Activated naive CD8-positive, alpha-beta T cell treated with anti-CD3 and anti-CD28 coated beads for 36 hours (primary cell): ENCODE measurements at regions not wholly inside any gene's neighbourhood (a gene's known extent, or its start where the extent isn't known, plus 50 kb on each side); places are given as distances from the start of the nearest gene placed in this dataset.
A peak's percentile ranks its signal among the peaks of the same experiment; 100 is the strongest.

Source experiments
- DNase-seq: peaks from one replicate; pipeline ENCODE4 v3.0.0; 2021
- H3K27ac Mint-ChIP-seq: one replicate; pipeline ENCODE4 v1.8.0; 2022; ENCODE audit warnings: mild to moderate bottlenecking, moderate library complexity, mixed read lengths
- H3K27me3 Mint-ChIP-seq: one replicate; pipeline ENCODE4 v1.8.0; 2022; ENCODE audit warnings: mild to moderate bottlenecking, mixed read lengths
- H3K36me3 Mint-ChIP-seq: one replicate; pipeline ENCODE4 v1.8.0; 2021; ENCODE audit warnings: mild to moderate bottlenecking, mixed read lengths
- H3K4me1 Mint-ChIP-seq: one replicate; pipeline ENCODE4 v1.8.0; 2021; ENCODE audit warnings: mixed read lengths
- H3K4me3 Mint-ChIP-seq: one replicate; pipeline ENCODE4 v1.8.0; 2022; ENCODE audit warnings: mild to moderate bottlenecking, moderate library complexity, mixed read lengths
- H3K9me3 Mint-ChIP-seq: one replicate; pipeline ENCODE4 v1.8.0; 2022; ENCODE audit warnings: mixed read lengths

- no peaks in the 10 kb centered on the region for H3K9me3 Mint-ChIP-seq
- no peaks in the 10 kb centered on the region for H3K36me3 Mint-ChIP-seq
- no peak overlapping the region for H3K4me3 Mint-ChIP-seq
- H3K4me1 Mint-ChIP-seq, result no peaks in the 10 kb centered on the region
- no peak for DNase-seq
- no peaks in the 10 kb centered on the region for H3K27me3 Mint-ChIP-seq
- no peak overlapping the region for H3K27ac Mint-ChIP-seq
These were observed 216.3 kb upstream of the ATXN7L3B start for GRCh38 chr12:74321381-74321780.

- Mint-ChIP-seq H3K4me3 (no peak overlapping the region), H3K4me1 (no peaks in the 10 kb centered on the region), H3K27ac (no peak overlapping the region), H3K9me3 (no peaks in the 10 kb centered on the region), H3K27me3 (no peaks in the 10 kb centered on the region), H3K36me3 (no peaks in the 10 kb centered on the region)
- DNase-seq, result no peak
These were observed 214.8 kb upstream of the ATXN7L3B start for GRCh38 chr12:74322792-74323191.

- Mint-ChIP-seq H3K27ac (no peak overlapping the region), H3K4me3 (no peak overlapping the region), H3K4me1 (no peaks in the 10 kb centered on the region), H3K27me3 (no peaks in the 10 kb centered on the region), H3K36me3 (no peaks in the 10 kb centered on the region), H3K9me3 (no peaks in the 10 kb centered on the region)
- no peak for DNase-seq
These were observed 209.0 kb upstream of the ATXN7L3B start for GRCh38 chr12:74328623-74329022.

GRCh38 chr12:74334780-74335179 is 202.9 kb upstream of the ATXN7L3B start:
- Mint-ChIP-seq H3K9me3 (no peaks in the 10 kb centered on the region), H3K27ac (no peak overlapping the region)

GRCh38 chr12:74337951-74338350 is 199.7 kb upstream of the ATXN7L3B start:
- H3K27me3 Mint-ChIP-seq, result no peaks in the 10 kb centered on the region
- H3K27ac Mint-ChIP-seq, result no peak overlapping the region
- DNase-seq, result no peak
- H3K4me1 Mint-ChIP-seq, result no peaks in the 10 kb centered on the region
- no peaks in the 10 kb centered on the region for H3K9me3 Mint-ChIP-seq
- no peak overlapping the region for H3K4me3 Mint-ChIP-seq
- no peaks in the 10 kb centered on the region for H3K36me3 Mint-ChIP-seq

More at GRCh38 chr12:74334780-74335179, 202.9 kb upstream of the ATXN7L3B start:
- Mint-ChIP-seq H3K36me3 (no peaks in the 10 kb centered on the region), H3K27me3 (no peaks in the 10 kb centered on the region), H3K4me1 (no peaks in the 10 kb centered on the region), H3K4me3 (no peak overlapping the region)
- no peak for DNase-seq

DNA sequence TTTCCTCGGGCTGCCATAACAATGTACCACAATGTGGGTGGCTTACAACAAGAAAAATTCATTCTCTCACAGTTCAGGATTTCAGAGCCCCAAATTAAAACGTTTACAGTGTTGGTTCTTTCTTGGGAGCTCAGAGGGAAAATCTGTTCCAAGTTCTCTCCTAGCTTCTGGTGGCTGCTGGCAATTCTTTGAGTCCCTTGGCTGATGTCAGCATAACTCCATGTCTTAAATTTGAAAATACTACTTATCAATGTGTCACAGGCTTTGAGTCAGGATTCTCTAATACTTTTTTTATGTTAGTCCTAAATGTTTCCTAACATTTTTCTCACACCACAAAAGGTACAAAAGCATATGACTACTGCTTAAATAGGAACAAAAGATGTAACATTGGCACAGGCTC is 198.4 kb upstream of the ATXN7L3B start:
- no peak for DNase-seq
- H3K27me3 Mint-ChIP-seq, result no peaks in the 10 kb centered on the region
- H3K9me3 Mint-ChIP-seq, result no peaks in the 10 kb centered on the region
- no peak overlapping the region for H3K4me3 Mint-ChIP-seq
- H3K36me3 Mint-ChIP-seq, result no peaks in the 10 kb centered on the region
- no peak overlapping the region for H3K27ac Mint-ChIP-seq
- H3K4me1 Mint-ChIP-seq, result no peaks in the 10 kb centered on the region

DNA sequence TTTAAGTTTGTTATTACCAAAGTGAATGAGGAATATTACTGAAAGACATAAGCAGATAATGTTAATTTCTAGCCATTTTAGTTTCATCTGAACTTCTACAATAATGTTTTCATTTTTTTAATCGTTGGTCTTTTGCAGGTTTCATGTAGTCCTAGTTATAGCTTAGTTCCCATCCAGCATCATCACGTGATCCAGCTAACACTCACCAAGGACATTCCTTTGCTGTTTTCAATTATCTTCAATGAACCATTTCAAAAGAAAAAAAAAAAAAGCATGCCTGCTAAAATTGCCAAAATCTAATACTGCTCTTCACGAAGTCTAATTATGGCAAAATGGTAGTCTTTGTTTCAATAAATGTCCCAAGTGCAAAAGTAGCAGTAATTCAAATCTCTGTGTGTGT is 187.7 kb upstream of the ATXN7L3B start:
- Mint-ChIP-seq H3K4me1 (no peaks in the 10 kb centered on the region), H3K9me3 (no peaks in the 10 kb centered on the region), H3K36me3 (no peaks in the 10 kb centered on the region), H3K27me3 (no peaks in the 10 kb centered on the region), H3K27ac (no peak overlapping the region), H3K4me3 (no peak overlapping the region)
- no peak for DNase-seq

- Mint-ChIP-seq H3K9me3 (no peaks in the 10 kb centered on the region), H3K27me3 (no peaks in the 10 kb centered on the region), H3K4me3 (no peak overlapping the region), H3K27ac (no peak overlapping the region), H3K36me3 (no peaks in the 10 kb centered on the region), H3K4me1 (no peaks in the 10 kb centered on the region)
- peak; percentile 9 for DNase-seq
These were observed 172.3 kb upstream of the ATXN7L3B start for GRCh38 chr12:74365178-74365964.

DNA sequence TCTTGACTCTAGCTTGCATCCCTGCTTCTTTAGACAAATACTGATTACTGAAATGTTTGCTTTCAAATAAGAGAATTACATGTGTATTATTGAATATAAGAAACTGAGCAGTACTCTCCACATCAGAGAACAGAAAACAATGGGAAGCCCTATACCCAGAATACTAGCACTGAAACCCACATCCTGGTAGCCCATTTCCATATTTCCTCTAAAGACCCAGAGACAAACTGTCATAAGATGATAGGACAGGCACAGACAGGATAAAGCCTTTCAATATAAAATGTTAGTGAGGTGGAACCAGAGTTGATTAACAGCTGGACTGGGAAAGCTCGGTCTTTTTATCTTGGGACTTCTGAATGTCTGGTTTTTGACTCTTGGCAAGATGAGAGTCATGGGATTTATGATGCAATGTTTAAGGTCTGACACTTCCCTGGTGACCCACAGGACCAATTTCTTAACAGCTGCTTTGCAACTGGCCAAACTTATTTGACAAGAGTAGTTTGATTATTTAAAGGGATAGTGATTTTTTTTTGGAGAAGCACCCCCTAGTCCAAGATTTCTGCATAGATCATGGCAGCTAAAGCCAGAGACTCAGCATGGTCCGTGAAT is 166.9 kb upstream of the ATXN7L3B start:
- no peak for DNase-seq
- no peaks in the 10 kb centered on the region for H3K9me3 Mint-ChIP-seq
- H3K4me3 Mint-ChIP-seq, result no peak overlapping the region
- H3K27ac Mint-ChIP-seq, result no peak overlapping the region
- H3K36me3 Mint-ChIP-seq, result no peaks in the 10 kb centered on the region
- no peaks in the 10 kb centered on the region for H3K27me3 Mint-ChIP-seq
- no peaks in the 10 kb centered on the region for H3K4me1 Mint-ChIP-seq

GRCh38 chr12:74379114-74379513 is 158.5 kb upstream of the ATXN7L3B start:
- Mint-ChIP-seq H3K36me3 (no peaks in the 10 kb centered on the region), H3K4me1 (no peaks in the 10 kb centered on the region), H3K27me3 (no peaks in the 10 kb centered on the region), H3K9me3 (no peaks in the 10 kb centered on the region), H3K4me3 (no peak overlapping the region), H3K27ac (no peak overlapping the region)
- no peak for DNase-seq

GRCh38 chr12:74381958-74382357 is 155.7 kb upstream of the ATXN7L3B start:
- Mint-ChIP-seq H3K4me3 (no peak overlapping the region), H3K4me1 (no peaks in the 10 kb centered on the region), H3K27ac (no peak overlapping the region)

DNA sequence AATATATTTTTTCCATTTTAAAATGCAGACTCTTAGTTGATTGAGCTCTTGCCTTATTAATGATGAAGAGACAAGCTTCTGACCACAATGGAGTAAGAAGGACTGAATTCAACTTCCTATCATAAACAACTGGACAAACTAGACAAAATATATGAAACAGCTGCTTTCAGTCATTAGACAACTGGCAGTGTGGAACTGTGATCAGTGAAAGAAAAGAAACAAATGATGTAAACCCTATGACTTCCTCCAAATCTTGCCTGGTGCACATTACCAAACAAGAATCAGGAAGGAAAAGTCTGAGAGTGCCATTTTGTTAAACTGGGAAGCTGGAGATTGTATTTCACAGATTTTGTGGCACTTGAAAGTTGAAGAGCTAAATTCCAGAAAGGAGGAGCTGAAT is 154.7 kb upstream of the ATXN7L3B start:
- H3K27ac Mint-ChIP-seq, result no peak overlapping the region
- DNase-seq, result no peak

More at GRCh38 chr12:74381958-74382357, 155.7 kb upstream of the ATXN7L3B start:
- Mint-ChIP-seq H3K9me3 (peaks cover 1% of the 10 kb centered on the region), H3K27me3 (no peaks in the 10 kb centered on the region), H3K36me3 (no peaks in the 10 kb centered on the region)
- no peak for DNase-seq

DNA sequence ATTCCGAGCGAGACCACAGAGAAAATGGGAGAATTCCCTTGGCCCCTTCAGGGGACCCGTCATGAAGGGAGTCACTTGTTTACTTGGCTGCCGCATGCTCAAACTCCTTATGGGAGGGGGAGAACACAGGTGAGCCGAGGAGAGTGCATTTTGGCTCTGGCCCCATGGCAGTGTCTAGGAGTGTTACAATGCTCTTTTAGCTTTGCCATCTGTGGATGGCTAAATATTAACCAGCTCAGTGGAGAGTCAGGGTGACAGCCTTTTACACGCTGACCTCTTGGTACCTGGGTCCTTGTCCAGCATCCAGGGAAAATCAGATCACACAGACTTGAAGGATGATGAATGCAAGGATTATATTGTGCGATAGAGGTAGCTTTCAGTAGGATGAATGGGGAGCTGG is 146.4 kb upstream of the ATXN7L3B start:
- Mint-ChIP-seq H3K27me3 (no peaks in the 10 kb centered on the region), H3K9me3 (no peaks in the 10 kb centered on the region), H3K4me3 (no peak overlapping the region), H3K27ac (no peak overlapping the region), H3K4me1 (no peaks in the 10 kb centered on the region), H3K36me3 (no peaks in the 10 kb centered on the region)
- DNase-seq, result no peak

More for the DNA sequence above, 154.7 kb upstream of the ATXN7L3B start:
- no peak overlapping the region for H3K4me3 Mint-ChIP-seq
- H3K4me1 Mint-ChIP-seq, result no peaks in the 10 kb centered on the region
- H3K9me3 Mint-ChIP-seq, result peaks cover 1% of the 10 kb centered on the region
- H3K36me3 Mint-ChIP-seq, result no peaks in the 10 kb centered on the region
- H3K27me3 Mint-ChIP-seq, result no peaks in the 10 kb centered on the region

- Mint-ChIP-seq H3K4me1 (no peaks in the 10 kb centered on the region), H3K27ac (no peak overlapping the region), H3K9me3 (no peaks in the 10 kb centered on the region), H3K27me3 (no peaks in the 10 kb centered on the region), H3K36me3 (no peaks in the 10 kb centered on the region), H3K4me3 (no peak overlapping the region)
- no peak for DNase-seq
These were observed 144.4 kb upstream of the ATXN7L3B start for GRCh38 chr12:74393272-74393671.

DNA sequence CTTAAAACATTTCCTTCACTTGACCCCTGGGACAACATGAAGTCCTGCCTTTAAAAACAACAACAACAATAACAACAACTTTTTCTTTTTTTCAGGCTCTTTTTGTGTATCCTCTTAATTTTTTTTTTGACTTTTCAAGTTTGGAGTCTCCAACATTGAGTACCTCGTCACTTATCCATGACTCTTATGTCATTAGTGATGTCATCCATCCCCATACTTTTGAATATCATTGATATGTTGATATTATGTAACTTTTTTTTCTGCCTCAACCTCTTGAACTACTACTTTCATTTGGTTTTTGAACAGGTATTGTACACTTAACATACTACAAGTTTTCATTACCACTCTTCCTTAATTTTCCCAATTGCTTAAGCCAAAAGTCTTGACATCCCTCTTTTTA is 143.0 kb upstream of the ATXN7L3B start:
- no peaks in the 10 kb centered on the region for H3K9me3 Mint-ChIP-seq
- no peaks in the 10 kb centered on the region for H3K36me3 Mint-ChIP-seq
- no peak for DNase-seq
- no peak overlapping the region for H3K4me3 Mint-ChIP-seq
- no peak overlapping the region for H3K27ac Mint-ChIP-seq
- no peaks in the 10 kb centered on the region for H3K4me1 Mint-ChIP-seq
- H3K27me3 Mint-ChIP-seq, result no peaks in the 10 kb centered on the region

DNA sequence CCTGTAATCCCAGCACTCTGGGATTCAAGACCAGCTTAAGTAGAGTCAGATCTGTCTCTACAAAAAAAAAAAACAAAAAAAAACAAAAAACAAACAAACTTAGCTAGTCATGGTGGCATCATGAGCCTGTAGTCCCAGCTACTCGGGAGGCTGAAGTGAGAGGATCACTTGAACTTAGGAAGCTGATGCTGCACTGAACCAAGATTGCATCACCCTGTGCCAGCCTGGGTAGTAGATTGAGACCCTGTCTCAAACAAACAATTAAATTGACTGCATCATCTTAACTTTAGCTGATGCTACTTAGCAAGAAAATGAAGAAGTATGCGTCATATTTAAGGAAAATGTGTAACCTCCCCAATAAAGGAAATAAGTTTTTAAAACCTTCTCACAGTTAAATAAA is 136.6 kb upstream of the ATXN7L3B start:
- Mint-ChIP-seq H3K27me3 (no peaks in the 10 kb centered on the region), H3K36me3 (no peaks in the 10 kb centered on the region), H3K27ac (no peak overlapping the region), H3K4me1 (no peaks in the 10 kb centered on the region), H3K9me3 (no peaks in the 10 kb centered on the region), H3K4me3 (no peak overlapping the region)
- DNase-seq, result no peak
